GM12875 (cell line): ENCODE measurements at regions not wholly inside any gene's neighbourhood (a gene's known extent, or its start where the extent isn't known, plus 50 kb on each side); places are given as distances from the start of the nearest gene placed in this dataset.

ENCODE experiments used
- H3K4me3 ChIP-seq: one replicate; pipeline ENCODE4 v1.5.1; 2011; ENCODE audit warnings: low read depth, low read length, control low read depth
- TF ChIP-seq, protein P1 (sequence below): IDR thresholded peaks from 2 replicates; pipeline ENCODE4 v1.5.1; 2011; ENCODE audit warnings: low read depth, mild to moderate bottlenecking, control low read depth, inconsistent platforms, low read length, moderate library complexity, borderline replicate concordance; ENCODE audit not compliant: insufficient read depth

DNA sequence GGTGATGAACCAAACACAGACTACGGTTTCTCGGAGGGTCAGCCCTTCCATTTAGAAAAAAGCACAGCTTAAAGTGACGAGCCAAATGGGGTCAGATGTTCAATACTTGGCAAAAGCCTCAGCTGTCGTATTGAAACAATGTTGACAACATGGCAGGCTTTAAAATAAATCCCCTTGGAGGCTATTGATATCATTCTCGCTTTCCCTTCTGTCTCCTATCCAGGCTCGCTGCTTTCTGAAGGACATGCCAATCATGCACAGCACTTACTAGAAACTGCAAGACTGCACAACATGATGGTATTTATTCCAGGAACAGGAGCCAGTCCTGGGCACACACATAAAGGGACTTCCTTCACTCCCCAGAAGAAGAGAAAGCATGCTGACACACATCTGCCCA lies 137.9 kb downstream of the SLC7A11 start:
- no peak overlapping the region for H3K4me3 ChIP-seq
- TF ChIP-seq, protein P1, sequence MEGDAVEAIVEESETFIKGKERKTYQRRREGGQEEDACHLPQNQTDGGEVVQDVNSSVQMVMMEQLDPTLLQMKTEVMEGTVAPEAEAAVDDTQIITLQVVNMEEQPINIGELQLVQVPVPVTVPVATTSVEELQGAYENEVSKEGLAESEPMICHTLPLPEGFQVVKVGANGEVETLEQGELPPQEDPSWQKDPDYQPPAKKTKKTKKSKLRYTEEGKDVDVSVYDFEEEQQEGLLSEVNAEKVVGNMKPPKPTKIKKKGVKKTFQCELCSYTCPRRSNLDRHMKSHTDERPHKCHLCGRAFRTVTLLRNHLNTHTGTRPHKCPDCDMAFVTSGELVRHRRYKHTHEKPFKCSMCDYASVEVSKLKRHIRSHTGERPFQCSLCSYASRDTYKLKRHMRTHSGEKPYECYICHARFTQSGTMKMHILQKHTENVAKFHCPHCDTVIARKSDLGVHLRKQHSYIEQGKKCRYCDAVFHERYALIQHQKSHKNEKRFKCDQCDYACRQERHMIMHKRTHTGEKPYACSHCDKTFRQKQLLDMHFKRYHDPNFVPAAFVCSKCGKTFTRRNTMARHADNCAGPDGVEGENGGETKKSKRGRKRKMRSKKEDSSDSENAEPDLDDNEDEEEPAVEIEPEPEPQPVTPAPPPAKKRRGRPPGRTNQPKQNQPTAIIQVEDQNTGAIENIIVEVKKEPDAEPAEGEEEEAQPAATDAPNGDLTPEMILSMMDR = no peak

DNA sequence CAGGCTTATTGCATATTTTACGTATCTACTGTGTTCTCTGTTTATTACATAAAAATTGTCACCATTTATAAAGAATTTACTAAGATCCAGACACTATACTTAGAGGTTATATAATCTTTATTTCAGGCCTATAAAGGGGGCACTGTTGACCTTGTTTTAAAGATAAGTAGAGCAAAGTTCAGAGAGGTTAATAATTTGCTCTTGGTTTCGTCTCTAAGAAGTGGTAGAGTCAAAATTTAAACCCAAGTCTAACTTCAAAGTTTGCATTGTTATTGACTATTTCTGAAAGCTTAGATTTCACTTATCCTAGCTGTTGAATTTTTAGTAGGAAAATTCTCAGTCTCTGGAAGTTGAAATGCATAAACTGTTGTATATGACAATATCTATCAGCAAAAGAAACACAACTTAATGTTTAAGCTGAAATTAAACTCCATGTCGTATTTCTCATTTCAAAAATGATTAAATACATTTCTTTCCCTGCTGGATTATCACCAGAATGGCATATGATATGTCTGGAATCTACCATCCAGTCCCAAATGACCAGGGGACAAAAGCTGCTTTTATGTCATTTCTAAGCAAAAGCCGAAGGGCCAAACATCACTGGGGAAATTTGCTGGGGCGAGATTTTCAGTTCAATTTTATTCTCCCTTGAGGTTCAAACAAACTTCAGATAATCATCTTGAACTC lies 138.4 kb downstream of the SLC7A11 start:
- TF ChIP-seq, protein P1 = no peak
- H3K4me3 ChIP-seq = no peak overlapping the region

DNA sequence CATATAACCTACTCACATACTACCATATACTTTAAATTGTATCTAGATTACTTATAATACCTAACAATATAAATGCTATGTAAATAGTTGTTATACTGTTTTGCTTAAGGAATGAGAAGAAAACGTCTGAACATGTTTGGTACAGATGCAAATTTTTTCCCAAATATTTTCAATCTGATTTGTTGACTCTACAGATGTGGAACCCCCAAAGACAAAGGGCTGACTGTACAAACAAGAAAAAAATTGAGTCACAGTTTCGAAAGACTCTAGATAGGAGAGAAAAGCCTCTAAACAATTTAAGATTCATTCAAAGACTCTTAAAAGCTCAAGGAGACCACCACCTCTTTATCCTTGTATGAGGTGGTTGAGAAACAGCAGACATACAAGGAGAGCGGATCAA lies 142.8 kb downstream of the SLC7A11 start:
- TF ChIP-seq, protein P1 = no peak

DNA sequence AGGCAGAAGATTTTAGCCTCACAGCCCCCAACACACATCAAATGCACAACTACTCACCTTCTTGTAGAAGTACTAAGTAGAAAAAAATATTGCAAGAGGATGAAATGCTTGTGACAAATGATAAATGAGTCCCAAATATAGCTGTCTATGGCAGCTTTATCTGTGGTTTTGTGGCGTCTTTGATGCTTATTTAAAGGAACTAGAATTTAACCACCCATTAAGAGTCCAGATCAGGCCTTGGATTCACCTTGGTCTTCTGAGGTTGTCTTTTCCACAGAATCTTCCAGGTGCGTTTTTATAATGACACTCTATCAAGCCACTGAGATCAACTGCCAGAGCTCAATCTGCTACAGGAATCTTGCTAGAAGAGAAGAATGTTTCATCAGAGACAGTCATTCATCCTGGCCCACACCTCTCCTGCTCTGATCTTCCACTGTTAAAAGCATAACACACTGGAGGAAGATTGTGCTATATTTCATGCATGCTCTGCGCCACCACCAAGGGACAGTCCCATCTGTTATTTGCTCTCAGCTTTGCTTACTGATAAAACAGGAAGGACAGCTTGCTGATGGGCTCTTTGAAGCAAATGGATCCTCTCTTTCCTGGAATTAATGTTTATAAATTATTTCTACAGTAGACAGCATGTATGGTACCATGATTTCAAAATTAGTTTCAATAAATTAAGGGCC lies 144.1 kb downstream of the SLC7A11 start:
- TF ChIP-seq, protein P1 = no peak
- no peak overlapping the region for H3K4me3 ChIP-seq

More for the DNA sequence above, 142.8 kb downstream of the SLC7A11 start:
- no peak overlapping the region for H3K4me3 ChIP-seq

DNA sequence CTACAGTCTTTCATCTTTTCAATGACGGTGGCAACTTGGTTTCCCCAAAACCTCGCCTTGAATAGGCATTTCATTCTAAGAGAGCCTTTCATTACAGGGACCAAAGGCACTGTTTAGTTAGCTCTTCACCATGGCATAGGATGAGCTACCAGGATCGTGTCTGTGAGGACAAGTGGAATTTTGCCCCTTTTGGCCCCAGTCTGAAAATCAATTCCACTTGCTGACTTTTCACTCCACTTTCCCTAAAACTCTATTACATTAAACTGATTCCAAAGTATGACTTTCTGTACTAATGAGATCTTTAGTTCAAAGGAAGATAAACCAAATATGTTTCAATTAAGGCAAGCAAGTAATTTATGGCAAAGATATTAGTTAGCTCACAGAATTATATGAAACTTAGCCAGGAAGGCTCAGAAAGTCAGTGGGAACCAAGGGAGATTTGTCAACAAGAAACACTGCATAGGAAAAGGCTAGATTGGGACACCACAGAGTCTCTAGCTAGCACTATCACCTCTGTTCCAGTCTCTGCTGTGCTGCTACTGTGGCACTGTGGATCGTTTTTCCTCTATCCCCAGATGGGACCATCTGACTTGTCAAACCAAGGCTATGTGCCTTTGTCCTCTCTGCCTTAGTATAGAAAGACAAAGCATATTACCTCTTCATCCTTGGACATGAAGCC lies 145.6 kb downstream of the SLC7A11 start:
- H3K4me3 ChIP-seq = no peak overlapping the region
- TF ChIP-seq, protein P1 = no peak

DNA sequence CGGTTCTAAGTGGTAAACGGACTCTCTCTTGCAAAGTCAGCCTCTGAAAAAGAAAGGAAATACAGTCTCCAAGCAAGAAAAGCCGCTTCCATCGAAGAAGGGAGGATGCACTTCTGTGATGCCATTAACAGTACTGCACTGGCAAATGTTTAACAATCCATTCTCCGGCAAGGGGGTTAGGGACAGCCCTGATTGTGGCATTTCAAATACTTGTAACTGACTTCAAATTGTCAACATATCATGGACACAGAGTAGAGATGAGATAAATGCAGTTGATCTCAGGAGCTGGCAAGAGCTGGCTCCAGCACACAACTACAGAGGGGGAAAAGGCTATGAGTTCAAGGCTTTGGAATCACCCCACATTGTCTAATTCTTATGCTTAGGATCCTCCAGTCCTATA lies 146.8 kb downstream of the SLC7A11 start:
- TF ChIP-seq, protein P1 = no peak
- H3K4me3 ChIP-seq = no peak overlapping the region

DNA sequence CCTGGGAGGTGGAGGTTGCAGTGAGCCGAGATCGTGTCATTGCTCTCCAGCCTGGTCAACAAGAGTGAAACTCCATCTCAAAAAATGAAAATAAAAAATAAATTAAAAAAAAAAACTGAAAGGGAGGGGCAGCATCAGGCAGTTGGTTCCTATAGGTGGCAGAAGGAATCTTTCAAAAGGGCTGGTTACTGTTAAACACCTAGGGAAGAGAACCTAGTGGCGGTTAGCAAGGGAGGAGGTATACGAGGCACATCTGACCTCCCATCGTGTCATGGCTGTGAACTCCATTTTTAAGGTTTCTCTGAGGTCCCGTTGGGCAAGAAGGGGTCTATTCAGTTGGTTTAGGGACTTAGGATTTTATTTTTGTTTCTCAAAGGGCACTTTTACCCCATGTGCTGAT lies 150.1 kb downstream of the SLC7A11 start:
- no peak overlapping the region for H3K4me3 ChIP-seq
- TF ChIP-seq, protein P1 = no peak
